ENCODE measurements at regions not wholly inside any gene's neighbourhood (a gene's known extent, or its start where the extent isn't known, plus 50 kb on each side); places are given as distances from the start of the nearest gene placed in this dataset.

DNA sequence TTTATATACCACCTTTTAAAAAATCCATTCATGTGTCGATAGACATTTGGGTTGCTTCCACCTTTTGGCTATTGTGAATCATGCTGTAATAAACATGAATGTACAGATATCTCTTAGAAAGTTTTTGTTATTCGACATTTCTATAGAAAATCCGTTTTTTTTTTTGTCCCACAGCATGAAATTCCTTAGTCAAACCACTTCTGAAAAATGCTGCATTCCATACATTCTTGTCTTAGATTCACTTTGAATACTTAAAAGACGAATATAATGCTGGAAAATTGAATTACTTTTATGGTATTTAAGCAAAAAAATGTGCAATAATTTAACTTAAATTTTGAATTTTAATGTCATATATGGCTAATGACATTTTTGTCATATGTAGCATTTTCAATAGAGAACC, 1345.5 kb downstream of the TECRL start:
- TF ChIP-seq CTCF (conservative IDR thresholded peaks at IDR 0.05 in 1 of 2, IDR thresholded peaks at IDR 0.05 in 1 of 2; ENCODE audit: extremely low read depth in 1 of 2, insufficient read depth in 1 of 2, low read depth in 1 of 2, low read length in 2 of 2) = no peak
- TF ChIP-seq EZH2 (IDR thresholded peaks at IDR 0.05; ENCODE audit: borderline replicate concordance, low read length) = no peak
